ENCODE measurements at regions not wholly inside any gene's neighbourhood (a gene's known extent, or its start where the extent isn't known, plus 50 kb on each side); places are given as distances from the start of the nearest gene placed in this dataset.
"Not testable (repeated sequence)": the region's sequence is repeated elsewhere in the genome, so short reads cannot be mapped to it uniquely, and the experiment has no call there.

GRCh38 chr3:86793786-86794185 lies 197.2 kb downstream of the VGLL3 start:
- peak; percentile 17 for DNase-seq

GRCh38 chr3:86792316-86792715 lies 198.6 kb downstream of the VGLL3 start:
- DNase-seq: no peak

- DNase-seq: no peak
These were observed 199.9 kb downstream of the VGLL3 start for GRCh38 chr3:86790884-86791549.

- DNase-seq: no peak
These were observed 202.6 kb downstream of the VGLL3 start for GRCh38 chr3:86788371-86788770.

- DNase-seq: no peak
These were observed 203.9 kb downstream of the VGLL3 start for GRCh38 chr3:86787091-86787490.

GRCh38 chr3:86785386-86785785 lies 205.6 kb downstream of the VGLL3 start:
- no peak for DNase-seq

GRCh38 chr3:86782866-86783265 lies 208.1 kb downstream of the VGLL3 start:
- no peak for DNase-seq

- peak; percentile 19 for DNase-seq
These were observed 208.7 kb downstream of the VGLL3 start for GRCh38 chr3:86782286-86782685.

- DNase-seq: no peak
These were observed 216.8 kb downstream of the VGLL3 start for GRCh38 chr3:86774082-86774691.

- DNase-seq: no peak
These were observed 218.2 kb downstream of the VGLL3 start for GRCh38 chr3:86772699-86773098.

GRCh38 chr3:86771741-86772512 lies 219.0 kb downstream of the VGLL3 start:
- no peak for DNase-seq

GRCh38 chr3:86766331-86766730 lies 224.6 kb downstream of the VGLL3 start:
- no peak for DNase-seq

GRCh38 chr3:86757322-86758179 lies 233.4 kb downstream of the VGLL3 start:
- not testable (repeated sequence) for DNase-seq

- DNase-seq: no peak
These were observed 242.9 kb downstream of the VGLL3 start for GRCh38 chr3:86748015-86748414.

GRCh38 chr3:86744051-86744450 lies 246.9 kb downstream of the VGLL3 start:
- DNase-seq: no peak

- DNase-seq: no peak
These were observed 247.7 kb downstream of the VGLL3 start for GRCh38 chr3:86743233-86743632.

- no peak for DNase-seq
These were observed 250.2 kb downstream of the VGLL3 start for GRCh38 chr3:86740751-86741150.

- DNase-seq: no peak
These were observed 251.7 kb downstream of the VGLL3 start for GRCh38 chr3:86739244-86739643.

GRCh38 chr3:86738684-86739083 lies 252.3 kb downstream of the VGLL3 start:
- no peak for DNase-seq

GRCh38 chr3:86737517-86737916 lies 253.4 kb downstream of the VGLL3 start:
- no peak for DNase-seq

GRCh38 chr3:86733257-86733656 lies 257.7 kb downstream of the VGLL3 start:
- no peak for DNase-seq

- no peak for DNase-seq
These were observed 259.4 kb downstream of the VGLL3 start for GRCh38 chr3:86731501-86731901.

- no peak for DNase-seq
These were observed 267.5 kb downstream of the VGLL3 start for GRCh38 chr3:86723433-86723832.
